Esophagus squamous epithelium (tissue), 5 donors: ENCODE measurements at regions not wholly inside any gene's neighbourhood (a gene's known extent, or its start where the extent isn't known, plus 50 kb on each side); places are given as distances from the start of the nearest gene placed in this dataset.

ENCODE experiments used
- DNase-seq: peaks from one replicate; lab custom pipeline; 2025; lab: John Stamatoyannopoulos, UW
- H3K27ac ChIP-seq, 4 donors: fragments of 200-600 bp; sonication (generic); one replicate each; pipeline ENCODE4 v1.5.1; 2016 to 2019; ENCODE audit warnings: mild to moderate bottlenecking in 1 of 4
- H3K27me3 ChIP-seq, 4 donors: fragments of 200-600 bp; sonication (generic); 1 replicate in 3 of 4; 2 replicates in 1 of 4; pipeline versions ENCODE4 v1.5.1 to v1.6.0; 2017 to 2021; ENCODE audit warnings: antibody characterized with exemption in 1 of 4
- H3K36me3 ChIP-seq, 3 donors: fragments of 200-600 bp; sonication (generic); one replicate each; pipeline ENCODE4 v1.5.1; 2016 to 2019
- H3K4me1 ChIP-seq, 3 donors: fragments of 200-600 bp; sonication (generic); one replicate each; pipeline ENCODE4 v1.5.1; 2017 to 2019
- H3K4me3 ChIP-seq, 4 donors: fragments of 200-600 bp; sonication (generic); 1 replicate in 3 of 4; 2 replicates in 1 of 4; pipeline ENCODE4 v1.5.1; 2016 to 2019; ENCODE audit warnings: mild to moderate bottlenecking in 2 of 4, moderate library complexity in 1 of 4
- H3K9me3 ChIP-seq, 3 donors: fragments of 200-600 bp; sonication (generic); one replicate each; pipeline ENCODE4 v1.5.1; 2016 to 2019
- POLR2A ChIP-seq, 4 donors: fragments of 450-650 bp; IDR thresholded peaks; one replicate each; pipeline ENCODE4 v1.6.1; 2017; ENCODE audit warnings: antibody characterized with exemption in 4 of 4, mild to moderate bottlenecking in 4 of 4, moderate library complexity in 3 of 4
- WGBS, 2 donors: methylation state at CpG; one replicate each; pipeline ENCODE4 v1.1.5; 2018; 5-methylcytosine and 5-hydroxymethylcytosine counted together
- intact Hi-C: fragments of 100-400 bp; cut with DNase I; formaldehyde crosslinking; loops from one replicate; pipeline ENCODE4 v1.15.0; 2022
- TF ChIP-seq, protein P1 (sequence below), 6 experiments: fragments of 450-650 bp in 4 of 6; fragments of 200-600 bp in 2 of 6; sonication (generic) in 2 of 6; IDR thresholded peaks; one replicate each; pipeline ENCODE4 v1.5.1; 2016 to 2019; ENCODE audit warnings: antibody characterized with exemption in 6 of 6, mild to moderate bottlenecking in 4 of 6, moderate library complexity in 4 of 6
- donor health status: DM: yes; HTN: yes; CAD: no.

DNA sequence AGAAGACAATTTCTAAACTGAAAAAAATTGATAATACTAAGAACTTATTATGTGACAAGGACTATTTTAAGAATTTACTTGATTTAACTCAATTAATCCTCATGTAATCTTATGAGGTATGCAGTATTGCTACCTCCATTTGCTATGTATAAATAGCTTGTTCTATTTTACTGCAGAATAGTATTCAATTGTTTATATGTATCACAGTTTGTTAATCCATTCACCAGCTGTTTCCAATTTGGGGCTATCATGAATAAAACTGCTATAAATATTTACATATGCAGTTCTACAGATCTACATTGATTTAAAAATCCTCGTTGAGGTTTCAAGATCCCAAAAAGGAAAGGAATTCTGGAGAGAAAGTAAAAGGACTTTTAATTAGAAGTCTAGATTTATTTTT lies 54.8 kb upstream of the DOCK10 start:
- H3K4me1 ChIP-seq: no peaks in the 10 kb centered on the region
- no peak overlapping the region for H3K4me3 ChIP-seq
- intact Hi-C loops: no loop called here
- TF ChIP-seq, protein P1, sequence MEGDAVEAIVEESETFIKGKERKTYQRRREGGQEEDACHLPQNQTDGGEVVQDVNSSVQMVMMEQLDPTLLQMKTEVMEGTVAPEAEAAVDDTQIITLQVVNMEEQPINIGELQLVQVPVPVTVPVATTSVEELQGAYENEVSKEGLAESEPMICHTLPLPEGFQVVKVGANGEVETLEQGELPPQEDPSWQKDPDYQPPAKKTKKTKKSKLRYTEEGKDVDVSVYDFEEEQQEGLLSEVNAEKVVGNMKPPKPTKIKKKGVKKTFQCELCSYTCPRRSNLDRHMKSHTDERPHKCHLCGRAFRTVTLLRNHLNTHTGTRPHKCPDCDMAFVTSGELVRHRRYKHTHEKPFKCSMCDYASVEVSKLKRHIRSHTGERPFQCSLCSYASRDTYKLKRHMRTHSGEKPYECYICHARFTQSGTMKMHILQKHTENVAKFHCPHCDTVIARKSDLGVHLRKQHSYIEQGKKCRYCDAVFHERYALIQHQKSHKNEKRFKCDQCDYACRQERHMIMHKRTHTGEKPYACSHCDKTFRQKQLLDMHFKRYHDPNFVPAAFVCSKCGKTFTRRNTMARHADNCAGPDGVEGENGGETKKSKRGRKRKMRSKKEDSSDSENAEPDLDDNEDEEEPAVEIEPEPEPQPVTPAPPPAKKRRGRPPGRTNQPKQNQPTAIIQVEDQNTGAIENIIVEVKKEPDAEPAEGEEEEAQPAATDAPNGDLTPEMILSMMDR (IDR thresholded peaks at IDR 0.05): no peak
- no peak for TF ChIP-seq POLR2A (IDR thresholded peaks at IDR 0.05)
- no peak overlapping the region for H3K27ac ChIP-seq
- H3K36me3 ChIP-seq: no peaks in the 10 kb centered on the region
- H3K9me3 ChIP-seq: no peaks in the 10 kb centered on the region
- no peak for DNase-seq
- WGBS, 2 donors: 42 to 58% methylated on average over 1 of the region's 1 CpG
- no peaks in the 10 kb centered on the region for H3K27me3 ChIP-seq
